ENCODE measurements at regions not wholly inside any gene's neighbourhood (a gene's known extent, or its start where the extent isn't known, plus 50 kb on each side); places are given as distances from the start of the nearest gene placed in this dataset.
"Not testable (repeated sequence)": the region's sequence is repeated elsewhere in the genome, so short reads cannot be mapped to it uniquely, and the experiment has no call there.

DNA sequence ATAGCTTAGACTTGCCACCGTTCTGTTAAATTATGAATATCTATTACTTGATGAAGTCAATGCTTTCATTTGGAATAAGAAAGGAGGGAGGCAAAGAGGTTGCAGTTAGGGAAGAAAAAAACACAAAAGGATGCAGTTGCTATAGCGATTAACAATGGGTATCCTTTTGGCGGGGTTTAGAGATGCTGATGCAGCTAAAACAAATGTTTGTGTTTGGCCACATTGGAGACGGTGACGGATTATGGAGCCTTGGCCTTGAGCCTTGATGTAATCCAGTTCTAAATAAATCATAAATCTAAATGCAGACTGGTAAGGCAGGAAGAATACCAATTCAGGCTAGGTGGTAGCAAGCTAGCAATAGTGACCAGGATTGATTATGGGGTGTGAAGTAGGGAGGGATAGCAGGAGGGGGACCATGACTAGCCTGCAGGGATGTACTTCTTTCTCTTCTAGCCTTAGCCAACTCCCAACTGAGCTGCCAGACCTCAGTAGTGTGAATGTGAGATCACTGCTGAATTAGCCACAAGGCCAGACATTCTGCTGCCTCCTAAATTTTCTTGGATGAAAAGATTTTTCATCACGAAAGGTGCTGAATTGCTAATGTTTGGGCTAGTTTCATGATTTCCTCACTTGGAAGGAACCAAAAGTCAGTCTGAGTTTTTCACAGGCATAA is 160.3 kb downstream of the TLR4 start:
- DNase-seq: no peak

DNA sequence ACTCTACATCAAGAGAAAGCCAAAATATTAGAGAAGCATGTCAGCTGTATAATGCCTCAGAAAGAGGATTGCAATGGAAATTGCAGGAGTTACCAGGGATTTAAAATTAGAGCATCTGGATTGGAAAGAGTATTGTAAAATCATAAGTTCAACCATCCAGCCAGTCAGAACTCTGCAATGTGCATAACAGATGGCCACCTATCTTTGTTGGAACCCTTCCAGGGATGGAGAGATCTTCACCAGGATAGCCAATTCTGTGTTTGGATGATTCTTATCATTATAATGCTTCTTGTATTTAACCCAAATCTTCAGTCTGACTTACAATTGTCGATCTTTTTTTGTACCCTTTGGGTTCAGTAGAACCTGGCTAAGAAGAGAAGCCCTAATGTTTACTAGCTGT is 164.4 kb downstream of the TLR4 start:
- no peak for DNase-seq

DNA sequence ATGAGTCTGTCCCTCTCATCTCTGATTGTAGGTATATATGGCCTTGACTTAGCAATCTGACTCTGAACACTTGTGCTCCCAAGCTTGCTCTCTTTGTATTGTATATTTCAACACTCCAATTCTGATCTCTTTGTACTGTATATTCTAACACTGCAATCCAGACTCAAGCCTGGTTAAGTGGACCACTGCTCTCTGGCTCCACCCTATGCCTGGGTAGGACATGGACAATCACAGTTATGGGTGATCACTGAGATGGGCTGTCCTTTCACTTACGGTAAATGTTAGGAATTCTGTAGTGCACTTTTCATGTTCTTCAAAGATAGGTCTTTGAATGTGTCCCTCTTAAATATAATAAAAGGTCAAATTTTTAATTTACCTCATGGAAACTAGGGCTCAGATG is 165.1 kb downstream of the TLR4 start:
- DNase-seq: no peak

DNA sequence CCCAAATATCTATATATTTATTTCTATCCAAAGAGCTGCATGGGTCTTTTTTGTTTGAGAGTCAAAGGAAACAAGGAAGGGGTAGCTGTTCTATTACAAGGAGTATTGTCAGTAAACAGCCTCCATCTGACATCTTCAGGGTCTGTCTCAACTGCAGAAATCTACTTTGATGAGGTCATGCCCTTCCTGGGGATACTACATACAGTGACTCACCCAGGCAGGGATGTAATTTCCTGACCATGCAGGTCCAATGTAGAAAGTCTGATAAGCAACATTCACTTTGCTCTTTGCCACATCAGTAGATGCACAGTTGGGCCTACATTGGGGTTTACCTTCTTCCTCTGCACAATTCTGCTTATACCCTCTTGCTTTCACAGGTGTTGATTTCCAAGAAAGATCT is 165.5 kb downstream of the TLR4 start:
- no peak for DNase-seq

DNA sequence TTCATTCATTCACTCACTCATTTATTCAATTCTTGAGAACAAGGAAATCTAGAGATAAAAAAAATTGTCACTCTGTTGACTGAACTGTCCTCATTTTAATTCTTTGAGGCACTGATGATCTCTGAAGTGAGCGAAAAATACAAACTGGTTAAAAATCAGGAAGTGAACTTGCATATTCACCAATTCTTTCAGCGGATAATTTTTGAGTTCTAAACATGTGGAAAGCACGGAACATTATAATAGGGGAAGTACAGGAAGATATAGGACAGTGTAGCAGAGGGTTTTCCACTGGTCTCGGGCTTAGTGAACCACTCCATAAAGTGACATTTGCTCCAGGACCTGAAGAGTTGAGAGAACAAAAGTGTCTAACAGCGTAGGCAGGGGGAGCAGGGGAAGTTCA is 169.5 kb downstream of the TLR4 start:
- no peak for DNase-seq

DNA sequence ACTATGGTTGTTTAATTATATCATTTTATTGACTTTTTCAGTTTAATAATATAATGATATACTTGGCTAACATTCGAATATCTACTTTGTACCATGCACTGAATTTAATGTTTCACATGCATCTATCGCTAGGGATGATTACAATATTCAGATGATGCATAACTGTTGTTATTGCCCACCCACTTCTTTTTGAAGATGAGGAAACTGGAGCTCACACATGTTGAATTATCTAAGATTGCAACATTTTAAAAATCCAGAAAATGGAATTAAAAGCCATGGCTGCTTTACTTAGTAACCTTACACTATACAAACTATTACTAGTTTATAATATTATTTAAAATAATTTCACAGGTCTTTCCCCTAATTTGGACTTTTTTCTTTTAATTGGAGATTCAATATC is 171.7 kb downstream of the TLR4 start:
- DNase-seq: no peak

DNA sequence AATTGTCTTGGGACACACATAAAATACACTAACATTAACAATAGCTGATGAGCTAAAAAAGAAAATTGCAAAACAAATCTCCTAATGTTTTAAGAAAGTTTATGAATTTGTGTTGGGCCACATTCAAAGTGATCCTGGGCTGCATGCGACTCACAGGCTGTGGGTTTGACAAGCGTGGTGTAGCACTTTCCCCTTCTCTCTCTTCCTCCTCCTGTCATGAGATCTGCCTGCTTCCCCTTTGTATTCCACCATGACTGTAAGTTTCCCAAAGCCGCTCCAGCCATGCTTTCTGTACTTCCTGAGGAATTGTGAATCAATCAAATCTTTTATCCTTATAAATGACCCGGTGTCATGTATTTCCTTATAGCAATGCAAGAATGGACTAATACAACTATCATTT is 178.0 kb downstream of the TLR4 start:
- DNase-seq: no peak

DNA sequence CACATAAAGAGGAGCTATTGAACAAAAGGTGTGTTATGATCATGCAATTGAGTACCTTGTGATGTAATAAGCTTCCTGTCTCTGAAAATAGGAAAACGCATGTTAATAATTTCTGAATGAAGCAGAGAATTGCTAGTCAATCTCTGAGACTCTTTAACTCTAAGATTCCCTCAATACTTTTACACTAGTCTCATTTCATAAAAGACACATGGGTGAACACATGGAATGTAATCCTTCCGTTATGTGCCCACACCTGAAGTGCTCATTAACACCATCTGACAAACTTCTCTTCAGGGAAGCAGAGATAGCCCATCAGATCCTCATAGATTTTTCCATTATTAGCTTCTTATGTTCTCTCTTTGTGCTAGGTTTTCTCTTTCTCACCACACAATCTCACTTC is 182.4 kb downstream of the TLR4 start:
- DNase-seq: no peak

DNA sequence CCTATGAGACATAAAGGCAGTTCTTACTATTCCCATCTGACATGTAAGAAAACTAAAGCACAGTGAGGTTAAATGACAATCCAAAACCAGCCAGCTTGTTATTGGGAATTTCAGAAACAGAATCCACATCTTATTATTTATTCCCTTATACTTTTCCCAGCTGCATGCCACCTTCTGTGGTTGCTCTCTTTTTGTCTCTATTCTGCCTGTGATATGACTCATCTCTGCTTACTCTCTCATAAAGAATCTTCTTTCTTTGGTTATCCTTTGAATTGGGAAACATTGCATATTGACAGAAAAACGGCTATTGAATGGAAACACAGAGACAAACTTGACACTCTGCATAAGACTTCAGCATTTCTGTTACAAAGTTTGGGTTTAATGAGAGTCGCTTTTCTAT is 183.2 kb downstream of the TLR4 start:
- DNase-seq: no peak

DNA sequence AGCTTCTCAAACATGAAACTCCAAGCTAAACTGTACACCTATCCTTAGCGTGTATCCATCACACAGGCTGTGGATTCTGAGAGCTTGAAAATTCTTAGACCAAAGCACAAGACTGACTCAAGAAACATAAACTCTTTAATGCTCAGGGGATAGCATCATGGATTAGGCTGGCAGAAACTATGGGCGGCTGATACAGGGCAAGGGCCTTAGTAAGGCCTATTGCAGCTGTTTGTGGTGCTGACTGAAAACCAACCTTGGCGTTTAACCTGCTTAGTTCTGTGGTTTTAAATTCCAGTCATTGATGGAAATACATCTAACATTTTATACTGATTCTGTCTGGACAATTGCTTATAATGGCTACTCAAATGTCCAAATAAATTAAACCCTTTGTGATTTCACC is 183.7 kb downstream of the TLR4 start:
- no peak for DNase-seq

DNA sequence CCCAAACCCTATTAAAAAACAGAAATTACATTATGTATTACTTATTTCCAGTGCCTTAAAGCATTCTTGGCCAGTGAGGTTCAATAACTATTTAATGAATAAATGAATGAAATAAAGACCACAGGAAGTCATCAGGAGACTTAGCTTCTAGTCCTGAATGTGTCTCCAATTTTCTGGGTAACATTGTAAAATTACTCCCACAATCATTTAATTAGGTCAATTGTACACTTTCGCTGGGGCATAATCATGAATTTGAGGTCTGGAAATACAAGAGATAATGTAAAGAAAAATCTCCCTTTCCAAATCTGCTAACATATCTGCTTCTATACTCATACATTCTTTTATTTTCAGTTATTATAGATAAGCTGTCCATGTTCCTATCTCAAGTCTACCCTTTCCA is 199.2 kb downstream of the TLR4 start:
- no peak for DNase-seq

DNA sequence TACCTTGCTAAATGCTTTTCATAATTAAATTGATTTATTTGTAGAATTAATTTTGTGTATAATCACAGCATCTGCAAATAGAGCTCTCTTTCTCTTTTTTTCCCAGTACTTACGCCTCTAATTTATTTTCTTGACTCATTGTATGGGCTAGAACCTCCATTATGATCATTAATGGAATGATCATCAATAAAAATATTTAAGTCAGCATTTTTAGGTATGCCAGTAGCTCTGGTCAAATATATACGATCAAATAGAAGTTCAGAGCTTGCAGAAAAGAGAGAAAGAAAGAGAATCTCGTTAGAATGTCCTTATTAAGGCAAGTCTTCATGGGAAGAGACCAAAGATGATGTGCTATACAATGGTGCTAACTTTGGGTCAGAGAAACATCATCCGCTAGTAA is 202.6 kb downstream of the TLR4 start:
- DNase-seq: no peak

DNA sequence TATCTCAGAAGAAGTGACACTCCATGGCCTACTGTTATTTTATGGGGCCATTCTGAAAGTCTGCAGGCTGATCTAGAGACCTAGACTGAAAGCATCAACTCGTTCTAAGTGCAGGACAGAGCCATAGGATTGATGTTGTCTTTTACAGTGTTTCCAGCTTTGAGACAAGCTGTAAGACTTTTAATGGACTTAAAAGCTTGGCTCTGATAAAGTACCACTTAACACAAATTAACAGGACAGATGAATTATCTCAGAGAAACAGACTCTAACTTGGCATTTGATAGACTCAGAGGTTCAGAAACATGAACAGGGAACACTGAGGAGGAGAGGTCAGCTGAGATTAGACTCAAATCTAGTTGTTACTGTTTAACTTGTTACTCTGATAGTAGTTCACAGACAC is 203.2 kb downstream of the TLR4 start:
- DNase-seq: no peak

DNA sequence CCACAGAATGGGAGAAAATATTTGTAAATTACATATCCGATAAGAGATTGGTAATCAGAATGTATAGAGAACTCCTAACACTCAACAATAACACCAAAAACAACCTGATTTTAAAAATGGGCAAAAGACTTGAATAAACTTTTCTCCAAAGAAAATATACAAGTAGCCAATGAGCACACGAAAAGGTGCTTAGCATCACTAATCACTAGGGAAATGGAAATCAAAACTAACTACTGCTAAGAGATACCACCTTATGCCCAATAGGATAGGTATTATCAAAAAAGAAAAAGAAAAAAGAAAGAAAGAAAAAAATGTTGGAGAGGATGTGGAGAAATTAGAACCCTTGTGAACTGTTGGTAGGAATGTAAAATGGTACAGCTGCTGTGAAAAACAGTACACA is 212.1 kb downstream of the TLR4 start:
- no peak for DNase-seq

DNA sequence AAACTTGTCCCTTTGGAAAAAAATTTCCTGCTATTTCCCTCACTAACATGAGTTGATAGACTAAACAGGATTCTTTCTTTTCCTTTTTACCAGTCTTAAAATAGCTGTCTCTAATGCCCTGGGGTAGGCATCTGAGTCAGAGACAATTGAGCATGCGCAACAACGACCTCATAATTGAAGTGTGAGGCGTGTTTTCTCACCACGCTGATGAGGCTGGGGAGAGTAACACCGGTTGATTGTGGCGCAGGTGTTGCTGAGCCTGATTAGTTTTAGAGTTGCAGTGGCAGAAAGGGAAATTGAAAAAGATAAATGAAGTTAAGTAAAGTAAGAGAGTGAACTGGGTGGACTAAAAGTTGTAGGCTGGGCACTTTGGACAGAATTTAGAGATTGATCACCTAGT is 213.7 kb downstream of the TLR4 start:
- DNase-seq: no peak

DNA sequence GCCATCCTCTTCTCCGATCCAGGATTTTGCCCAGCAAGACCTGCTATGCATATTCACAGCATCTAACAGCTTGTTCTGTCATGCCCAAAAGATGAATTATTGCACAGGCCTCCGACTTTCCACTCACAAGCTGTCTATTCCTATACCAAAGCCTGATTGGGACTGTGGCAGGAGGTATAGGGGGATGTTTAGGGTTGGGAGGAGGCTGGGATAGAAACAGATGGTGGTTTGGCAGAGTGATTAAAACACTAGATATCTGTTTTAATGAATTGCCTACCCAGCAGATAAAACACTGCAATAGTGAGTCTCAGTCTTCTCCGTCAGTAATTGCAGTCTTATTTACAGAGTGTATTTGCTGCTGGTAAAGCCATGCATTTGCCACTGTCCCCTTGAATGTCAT is 215.3 kb downstream of the TLR4 start:
- no peak for DNase-seq

DNA sequence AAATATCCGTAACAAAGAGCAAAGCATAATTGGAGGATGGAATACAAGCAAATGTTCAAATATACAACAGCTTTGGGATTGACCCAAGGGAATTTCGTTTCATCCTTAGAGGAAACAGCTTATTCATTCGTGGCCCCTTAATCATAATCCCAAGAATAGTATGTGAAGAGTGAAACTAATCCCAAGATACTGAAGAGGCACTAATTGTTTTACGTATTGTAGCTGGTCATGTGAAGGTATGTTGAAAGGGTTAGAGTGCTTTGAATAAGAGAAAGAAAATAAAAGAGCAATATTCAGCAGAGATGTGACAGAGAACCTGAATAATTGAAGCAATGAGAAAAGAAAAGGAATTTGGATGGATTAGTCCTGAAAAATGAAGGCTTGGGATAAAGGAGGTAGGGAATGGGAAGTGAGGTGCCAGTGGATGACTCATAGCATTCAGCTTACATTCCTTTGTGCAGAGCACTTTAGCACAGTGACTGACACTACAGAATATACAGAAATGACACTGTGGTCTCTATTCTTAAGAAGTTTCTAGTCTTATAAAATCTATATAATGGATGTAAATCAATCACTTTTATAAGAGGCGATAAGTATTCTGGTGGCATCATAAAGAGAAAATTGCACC is 221.9 kb downstream of the TLR4 start:
- DNase-seq: no peak

DNA sequence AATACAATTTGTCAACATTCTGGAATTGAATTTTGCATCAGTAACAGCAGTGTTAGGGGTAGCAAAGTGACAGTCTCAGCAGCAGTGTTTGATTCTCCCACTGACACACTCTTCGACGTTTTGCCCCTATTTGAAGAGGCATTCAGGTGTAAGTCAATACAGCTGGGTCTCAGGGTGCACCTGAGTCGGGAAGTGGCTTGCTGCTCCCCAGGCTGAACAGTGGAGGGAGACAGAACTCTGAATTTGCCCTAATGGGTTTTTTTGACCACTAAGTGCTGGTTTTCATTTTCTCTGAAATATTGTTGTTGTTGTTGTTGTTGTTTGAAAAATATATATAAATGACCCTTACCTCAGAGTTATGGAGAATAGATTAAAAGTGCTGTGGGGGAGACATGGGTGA is 223.2 kb downstream of the TLR4 start:
- DNase-seq: no peak

DNA sequence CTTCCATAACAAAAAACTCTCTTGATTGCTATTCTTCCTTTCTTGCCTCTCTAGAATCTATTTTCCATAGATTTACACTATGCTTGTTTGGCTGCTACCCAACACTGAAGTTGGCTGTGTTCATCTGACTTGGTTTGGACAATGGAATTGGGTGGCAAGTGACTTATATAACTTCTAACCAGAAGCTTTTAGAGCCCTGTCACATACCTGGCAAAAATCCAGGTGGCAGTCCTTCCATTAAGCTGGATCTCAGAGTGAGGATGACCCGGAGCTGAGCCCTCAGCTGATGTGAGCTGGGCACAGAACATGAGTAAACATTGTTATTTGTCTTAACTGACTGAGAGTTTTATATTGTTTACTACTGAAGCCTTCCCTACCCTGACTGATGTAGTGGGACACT is 225.7 kb downstream of the TLR4 start:
- no peak for DNase-seq

DNA sequence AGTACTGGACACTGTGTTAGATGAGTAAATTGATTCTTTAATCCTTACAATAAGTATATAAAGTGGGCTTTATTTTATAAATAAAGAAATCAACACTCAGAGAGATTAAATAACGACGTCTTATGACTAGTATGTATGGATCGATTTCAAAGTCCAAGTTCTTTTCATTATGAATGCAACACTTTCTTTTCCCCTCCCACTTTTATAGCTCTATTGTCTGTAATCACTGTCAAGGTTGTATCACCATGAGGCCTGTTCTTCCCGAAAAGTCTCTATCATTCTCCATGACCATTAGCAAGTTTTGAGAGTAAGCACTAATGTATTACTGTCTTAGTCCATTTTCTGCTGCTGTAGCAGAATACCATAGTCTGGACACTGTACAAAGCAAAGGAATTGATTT is 228.4 kb downstream of the TLR4 start:
- DNase-seq: no peak

DNA sequence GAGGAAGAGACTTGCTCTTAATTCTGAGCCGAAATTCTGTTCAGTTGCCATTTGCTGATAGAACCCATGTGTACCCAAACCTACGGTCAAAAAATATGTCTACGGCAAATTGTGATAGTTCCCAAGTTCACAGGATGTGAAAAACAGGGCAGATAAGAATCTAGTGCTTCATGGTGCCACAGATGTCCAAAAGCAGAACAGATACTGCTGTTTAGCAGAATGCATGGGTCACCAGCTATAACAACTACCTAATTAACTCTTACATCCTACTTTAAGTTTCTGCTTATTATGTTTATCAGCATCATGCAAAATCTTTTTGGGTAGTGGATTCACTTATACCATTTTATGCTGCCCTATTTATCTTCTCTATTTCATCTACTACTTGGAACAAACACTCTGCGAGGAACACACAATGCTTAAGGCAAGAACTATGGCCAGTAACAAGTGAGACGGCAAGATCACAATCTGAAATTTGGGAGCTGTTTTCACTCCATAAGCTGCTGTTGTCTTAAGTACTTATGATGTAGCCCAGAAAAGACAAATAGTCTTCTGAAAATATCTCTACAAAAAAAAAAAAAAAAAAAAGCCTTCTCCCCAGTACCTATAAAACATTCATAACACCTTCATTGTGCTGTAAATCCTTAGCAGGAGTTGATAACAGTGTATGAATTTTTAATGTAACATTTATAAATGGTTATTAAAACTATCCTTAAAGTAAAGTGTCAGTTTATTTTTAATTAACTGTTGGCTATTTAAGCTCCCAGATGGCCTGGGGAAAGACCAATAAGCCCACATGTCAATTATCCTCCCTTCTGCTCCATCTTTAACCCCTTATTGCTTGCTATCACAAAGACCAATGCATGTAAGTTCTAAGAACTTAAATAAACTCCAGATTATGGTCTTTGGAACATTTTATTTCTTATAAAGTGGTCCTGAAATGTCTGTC is 232.3 kb downstream of the TLR4 start:
- DNase-seq: no peak

DNA sequence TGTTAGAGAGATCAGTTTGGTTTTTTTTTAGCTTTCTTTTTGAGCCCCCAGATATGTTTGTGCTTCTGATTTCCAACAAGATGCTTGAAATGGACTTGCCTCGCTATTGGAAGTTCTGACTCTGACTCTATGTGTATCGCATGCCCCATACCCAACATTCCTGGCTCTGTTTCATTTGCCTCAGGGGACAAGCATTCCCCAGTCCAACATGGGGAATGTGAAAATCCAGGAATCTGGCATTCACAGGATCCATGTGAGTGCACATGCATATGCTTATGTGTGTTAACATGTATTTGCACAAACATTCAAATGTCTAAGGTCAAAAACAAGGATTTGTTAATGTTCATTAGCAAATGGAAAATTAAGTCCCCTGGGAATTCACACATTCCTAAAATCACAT is 233.9 kb downstream of the TLR4 start:
- DNase-seq: no peak

DNA sequence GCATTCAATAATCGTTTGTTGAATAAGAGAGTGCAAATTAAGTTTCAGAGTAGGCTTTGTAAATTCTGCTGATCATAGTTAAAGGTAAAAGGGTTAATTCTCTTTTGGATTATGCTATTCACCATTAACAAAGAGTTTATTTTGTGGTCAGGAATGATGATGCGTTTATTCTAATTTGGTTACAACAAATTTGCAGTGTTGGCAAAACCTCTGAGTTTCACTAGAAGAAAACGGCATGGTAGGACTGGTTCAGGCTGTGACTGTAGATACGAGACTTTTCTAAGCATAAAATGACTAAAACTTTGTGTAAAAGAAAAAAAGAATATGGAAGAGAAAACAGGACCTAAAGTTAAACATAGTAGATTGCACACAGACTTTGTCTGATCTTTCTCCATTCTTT is 234.7 kb downstream of the TLR4 start:
- no peak for DNase-seq

DNA sequence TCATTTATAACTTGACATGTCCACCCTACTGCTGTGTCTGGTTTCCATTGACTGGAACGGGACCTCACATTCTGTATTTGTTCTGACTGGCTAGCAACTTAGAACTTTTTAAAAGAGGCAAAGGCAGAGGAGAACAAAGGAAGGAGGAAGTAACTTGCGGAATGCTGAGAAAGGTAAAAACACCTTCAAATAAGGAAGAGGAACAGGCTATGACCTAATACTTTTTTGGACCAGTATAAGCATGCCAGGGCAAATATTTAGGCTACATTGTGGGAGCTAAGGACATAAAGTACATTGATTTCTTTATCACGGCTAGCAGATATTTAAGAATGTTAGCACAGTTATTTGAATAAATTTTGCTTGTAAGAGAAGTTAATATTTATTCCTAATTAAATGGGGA is 240.5 kb downstream of the TLR4 start:
- not testable (repeated sequence) for DNase-seq

All from left hindlimb (tissue), 1 donor.